ENCODE measurements at regions not wholly inside any gene's neighbourhood (a gene's known extent, or its start where the extent isn't known, plus 50 kb on each side); places are given as distances from the start of the nearest gene placed in this dataset.

DNA sequence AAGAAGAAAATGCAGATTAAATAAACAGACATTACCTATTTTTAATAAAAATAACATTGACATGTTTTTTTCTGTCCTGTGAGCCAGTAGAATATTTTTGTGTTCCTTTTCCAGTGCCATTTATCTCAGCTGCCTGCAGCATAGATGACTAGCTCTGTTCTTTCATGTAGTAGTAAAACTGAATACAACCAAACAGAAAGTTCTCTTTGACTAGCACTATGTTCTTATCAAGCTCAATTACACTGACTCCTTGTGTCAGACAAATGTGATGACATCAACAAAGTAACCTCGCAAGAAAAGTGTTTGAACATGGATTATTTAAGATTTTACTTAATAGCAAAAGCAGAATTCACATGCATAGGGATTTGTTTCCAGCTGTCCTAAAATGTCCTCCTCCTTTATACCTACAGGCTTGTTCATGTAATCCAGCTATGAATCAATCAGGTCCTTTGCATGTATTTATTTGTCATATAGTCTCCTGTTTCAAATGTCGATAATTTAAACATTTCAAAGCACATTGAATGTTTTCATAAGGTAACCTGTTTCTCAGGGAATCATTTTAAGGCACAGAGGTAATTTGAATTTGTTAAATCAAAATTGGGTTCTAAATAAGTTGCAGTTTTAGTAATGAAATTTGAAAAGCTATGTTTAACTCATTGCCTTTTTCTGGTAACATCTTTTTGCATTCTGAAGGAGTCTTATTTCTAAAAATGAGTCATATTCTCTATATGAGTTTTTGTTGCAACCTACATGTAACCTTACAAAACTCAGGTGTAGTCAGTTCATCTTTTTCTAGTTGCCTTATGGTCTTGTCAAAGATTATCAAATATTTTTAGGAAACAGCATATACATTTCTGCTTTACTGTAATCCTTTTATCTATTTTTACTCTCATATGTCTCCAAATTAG, 215.3 kb upstream of the GULP1 start:
- Histone ChIP-seq H2BK5ac (ENCODE audit: low read depth, low read length) (no peak overlapping the region), H3K23me2 (ENCODE audit: low read depth, low read length) (no peaks in the 10 kb centered on the region), H3K4ac (replicated peaks; ENCODE audit: insufficient read length, low read depth, low read length) (no peak overlapping the region), H3K14ac (ENCODE audit: insufficient read length) (no peak overlapping the region), H3K27ac (ENCODE audit: low read depth, low read length) (no peak overlapping the region), H3K56ac (replicated peaks; ENCODE audit: insufficient read length, low read depth, low read length) (no peak overlapping the region), H3K23ac (ENCODE audit: insufficient read length) (no peak overlapping the region), H2BK120ac (replicated peaks; ENCODE audit: low read depth, low read length) (no peak overlapping the region), H3K36me3 (ENCODE audit: control insufficient read depth in 2 of 4, insufficient read depth in 4 of 4, low read length in 3 of 4) (no peaks in the 10 kb centered on the region), H3K27me3 (replicated peaks in 1 of 4; ENCODE audit: control insufficient read depth in 3 of 4, extremely low read depth in 1 of 4, insufficient read depth in 3 of 4, low read length in 3 of 4) (no peaks in the 10 kb centered on the region), H4K91ac (replicated peaks; ENCODE audit: insufficient read length, low read length) (no peak overlapping the region), H3K4me2 (ENCODE audit: insufficient read depth in 1 of 2, low read depth in 2 of 2, low read length in 2 of 2) (no peak overlapping the region), H3K4me1 (replicated peaks in 1 of 4; ENCODE audit: control insufficient read depth in 3 of 4, insufficient read depth in 4 of 4, low read length in 3 of 4) (no peaks in the 10 kb centered on the region), H3K18ac (ENCODE audit: extremely low read depth, low read length) (no peak overlapping the region), H3K9ac (replicated peaks in 1 of 4; ENCODE audit: extremely low read depth in 1 of 4, low read depth in 3 of 4, low read length in 3 of 4) (no peak overlapping the region), H4K8ac (ENCODE audit: extremely low read depth, insufficient read depth, low read length) (no peak overlapping the region), H3K79me1 (ENCODE audit: low read depth, low read length) (no peaks in the 10 kb centered on the region), H2AFZ (ENCODE audit: low read length) (no peak overlapping the region), H2BK12ac (ENCODE audit: low read depth, low read length) (no peak overlapping the region), H3K9me3 (ENCODE audit: insufficient read depth in 2 of 2, low read depth in 1 of 2, low read length in 1 of 2) (no peaks in the 10 kb centered on the region; a peak in 1 of 4 replicates), H3K79me2 (ENCODE audit: control insufficient read depth in 1 of 2, insufficient read depth in 2 of 2, low read length in 2 of 2) (no peaks in the 10 kb centered on the region), H2BK20ac (ENCODE audit: low read length) (no peak overlapping the region), H3K4me3 (ENCODE audit: extremely low read depth in 1 of 4, insufficient read depth in 2 of 4, low read depth in 3 of 4, low read length in 4 of 4) (no peak overlapping the region), H2AK5ac (ENCODE audit: low read depth, low read length) (no peak overlapping the region), H2BK15ac (ENCODE audit: low read length) (no peak overlapping the region), H4K5ac (ENCODE audit: insufficient read length, low read depth, low read length) (no peak overlapping the region), H4K20me1 (replicated peaks in 1 of 2; ENCODE audit: control insufficient read depth in 1 of 2, insufficient read depth in 2 of 2, low read length in 2 of 2) (no peaks in the 10 kb centered on the region)
- FAIRE-seq (no peak), DNase-seq (ENCODE audit: low read depth in 1 of 2, low spot score in 2 of 2) (no peak)
- ChIA-PET CTCF (ENCODE audit: partially characterized antibody) (interaction anchor here (1.1 to 1.4 kb wide), 5 partner anchors 13 to 575 kb away, joined by 3 read pairs; no protein-coding TSS in a partner anchor), POLR2A (ENCODE audit: partially characterized antibody) (no interaction called here)
- 88% methylated on average over 2 of the region's 2 CpGs; no CpG with 5 or more reads in 1 of the 2 experiments for WGBS, 2 experiments (ENCODE audit: extremely low coverage in 1 of 2, insufficient coverage in 1 of 2, insufficient read length in 1 of 2, insufficient replicate concordance in 2 of 2, low coverage in 1 of 2, low lambda C conversion rate in 2 of 2, missing lambda C conversion rate in 1 of 2)
- no peak for TF ChIP-seq SP1 (IDR thresholded peaks at IDR 0.05; ENCODE audit: low read depth, low read length)
- no peak for TF ChIP-seq JUN (IDR thresholded peaks at IDR 0.05; ENCODE audit: low read depth, low read length)
- TF ChIP-seq CHD2 (IDR thresholded peaks at IDR 0.05; ENCODE audit: low read length), result no peak
- TF ChIP-seq EZH2 (IDR thresholded peaks at IDR 0.05; ENCODE audit: low read depth, low read length, severe bottlenecking), result no peak
- no peak for TF ChIP-seq CHD1 (IDR thresholded peaks at IDR 0.05; ENCODE audit: low read depth, low read length)
- no peak for TF ChIP-seq BACH1 (IDR thresholded peaks at IDR 0.05; ENCODE audit: low read length)
- TF ChIP-seq BCL11A (IDR thresholded peaks at IDR 0.05; ENCODE audit: low read depth in 2 of 2, low read length in 2 of 2), result no peak
- TF ChIP-seq SAP30 (IDR thresholded peaks at IDR 0.05; ENCODE audit: insufficient read depth, insufficient replicate concordance, low read length), result no peak
- no peak for TF ChIP-seq NANOG (IDR thresholded peaks at IDR 0.05; ENCODE audit: insufficient read depth, low read depth, low read length, poor library complexity, severe bottlenecking)
- TF ChIP-seq, protein P1, sequence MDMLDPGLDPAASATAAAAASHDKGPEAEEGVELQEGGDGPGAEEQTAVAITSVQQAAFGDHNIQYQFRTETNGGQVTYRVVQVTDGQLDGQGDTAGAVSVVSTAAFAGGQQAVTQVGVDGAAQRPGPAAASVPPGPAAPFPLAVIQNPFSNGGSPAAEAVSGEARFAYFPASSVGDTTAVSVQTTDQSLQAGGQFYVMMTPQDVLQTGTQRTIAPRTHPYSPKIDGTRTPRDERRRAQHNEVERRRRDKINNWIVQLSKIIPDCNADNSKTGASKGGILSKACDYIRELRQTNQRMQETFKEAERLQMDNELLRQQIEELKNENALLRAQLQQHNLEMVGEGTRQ (IDR thresholded peaks at IDR 0.05; ENCODE audit: low read length), result no peak
- TF ChIP-seq, protein P2, sequence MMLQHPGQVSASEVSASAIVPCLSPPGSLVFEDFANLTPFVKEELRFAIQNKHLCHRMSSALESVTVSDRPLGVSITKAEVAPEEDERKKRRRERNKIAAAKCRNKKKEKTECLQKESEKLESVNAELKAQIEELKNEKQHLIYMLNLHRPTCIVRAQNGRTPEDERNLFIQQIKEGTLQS (IDR thresholded peaks at IDR 0.05; ENCODE audit: insufficient read depth, low read depth, low read length), result no peak

Measured in H1 (cell line).